ENCODE measurements at regions not wholly inside any gene's neighbourhood (a gene's known extent, or its start where the extent isn't known, plus 50 kb on each side); places are given as distances from the start of the nearest gene placed in this dataset.

- intact Hi-C loops (cut with DNase I), result no loop called here
- Histone ChIP-seq H3K27me3 (no peaks in the 10 kb centered on the region), H3K4me3 (no peak overlapping the region), H3K9me3 (no peaks in the 10 kb centered on the region), H3K4me1 (no peaks in the 10 kb centered on the region), H3K36me3 (no peaks in the 10 kb centered on the region), H3K27ac (no peak overlapping the region)
- no peak for ATAC-seq
- DNase-seq, result no peak
- TF ChIP-seq, protein P1, sequence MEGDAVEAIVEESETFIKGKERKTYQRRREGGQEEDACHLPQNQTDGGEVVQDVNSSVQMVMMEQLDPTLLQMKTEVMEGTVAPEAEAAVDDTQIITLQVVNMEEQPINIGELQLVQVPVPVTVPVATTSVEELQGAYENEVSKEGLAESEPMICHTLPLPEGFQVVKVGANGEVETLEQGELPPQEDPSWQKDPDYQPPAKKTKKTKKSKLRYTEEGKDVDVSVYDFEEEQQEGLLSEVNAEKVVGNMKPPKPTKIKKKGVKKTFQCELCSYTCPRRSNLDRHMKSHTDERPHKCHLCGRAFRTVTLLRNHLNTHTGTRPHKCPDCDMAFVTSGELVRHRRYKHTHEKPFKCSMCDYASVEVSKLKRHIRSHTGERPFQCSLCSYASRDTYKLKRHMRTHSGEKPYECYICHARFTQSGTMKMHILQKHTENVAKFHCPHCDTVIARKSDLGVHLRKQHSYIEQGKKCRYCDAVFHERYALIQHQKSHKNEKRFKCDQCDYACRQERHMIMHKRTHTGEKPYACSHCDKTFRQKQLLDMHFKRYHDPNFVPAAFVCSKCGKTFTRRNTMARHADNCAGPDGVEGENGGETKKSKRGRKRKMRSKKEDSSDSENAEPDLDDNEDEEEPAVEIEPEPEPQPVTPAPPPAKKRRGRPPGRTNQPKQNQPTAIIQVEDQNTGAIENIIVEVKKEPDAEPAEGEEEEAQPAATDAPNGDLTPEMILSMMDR (IDR thresholded peaks at IDR 0.05), result no peak
Observed at GRCh38 chr5:43780586-43780985, 177.6 kb downstream of the NNT start.

DNA sequence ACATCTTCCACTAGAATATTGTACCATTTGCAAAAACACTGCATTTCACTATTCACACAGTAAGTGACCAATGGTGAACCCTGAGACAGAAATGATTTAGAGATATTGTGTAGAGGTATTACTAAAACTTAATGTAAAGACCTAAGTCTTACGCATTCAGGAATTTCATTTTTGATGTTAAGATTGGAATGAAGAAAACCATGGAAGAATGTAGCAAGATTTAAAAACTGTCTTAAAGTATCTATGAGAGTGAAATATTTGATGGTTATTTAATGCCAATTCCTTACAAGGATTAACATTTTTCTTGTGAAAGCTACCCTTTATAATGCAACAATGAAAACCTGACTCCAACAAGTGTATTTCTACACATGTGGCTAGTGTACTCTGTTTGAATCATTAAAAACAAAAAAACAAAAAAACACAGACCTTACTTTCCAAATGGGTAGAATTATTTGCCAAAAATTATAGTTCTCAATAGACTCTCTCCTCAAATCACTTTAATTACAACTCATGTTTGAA lies 172.0 kb downstream of the NNT start:
- Histone ChIP-seq H3K27me3 (no peaks in the 10 kb centered on the region), H3K36me3 (no peaks in the 10 kb centered on the region), H3K4me1 (no peaks in the 10 kb centered on the region), H3K4me3 (no peak overlapping the region), H3K27ac (no peak overlapping the region), H3K9me3 (no peaks in the 10 kb centered on the region)
- no peak for ATAC-seq
- no peak for DNase-seq
- intact Hi-C loops (cut with DNase I), result no loop called here
- TF ChIP-seq, protein P1 (IDR thresholded peaks at IDR 0.05), result no peak

DNA sequence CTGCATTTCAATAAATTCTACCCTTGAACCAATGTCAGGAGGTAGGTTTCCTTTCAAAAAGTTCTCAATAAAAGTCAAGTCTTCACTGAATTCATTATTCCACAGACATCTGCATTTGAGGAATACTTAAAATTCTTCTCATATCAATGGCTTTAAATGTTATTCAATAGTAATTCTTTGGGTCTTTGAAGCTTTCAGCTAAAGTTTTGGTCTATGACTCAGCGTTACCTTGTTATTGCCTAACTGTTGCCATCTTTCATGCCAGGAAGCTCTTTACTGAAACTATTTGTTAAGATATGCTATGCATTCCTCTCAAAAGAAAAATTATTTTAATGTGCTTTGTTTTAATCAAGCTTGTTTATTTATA lies 170.5 kb downstream of the NNT start:
- no peaks in the 10 kb centered on the region for H3K9me3 ChIP-seq
- TF ChIP-seq, protein P1 (IDR thresholded peaks at IDR 0.05), result no peak
- no peak overlapping the region for H3K27ac ChIP-seq
- DNase-seq (no peak), ATAC-seq (no peak)
- H3K4me1 ChIP-seq, result no peaks in the 10 kb centered on the region
- intact Hi-C loops (cut with DNase I), result no loop called here
- H3K27me3 ChIP-seq, result no peaks in the 10 kb centered on the region
- no peaks in the 10 kb centered on the region for H3K36me3 ChIP-seq
- no peak overlapping the region for H3K4me3 ChIP-seq

- DNase-seq, result no peak
- Histone ChIP-seq H3K9me3 (no peaks in the 10 kb centered on the region), H3K36me3 (no peaks in the 10 kb centered on the region), H3K4me1 (no peaks in the 10 kb centered on the region), H3K27ac (no peak overlapping the region), H3K4me3 (no peak overlapping the region), H3K27me3 (no peaks in the 10 kb centered on the region)
- intact Hi-C loops (cut with DNase I), result no loop called here
- ATAC-seq, result no peak
- TF ChIP-seq, protein P1 (IDR thresholded peaks at IDR 0.05), result no peak
Observed at GRCh38 chr5:43772764-43773477, 169.9 kb downstream of the NNT start.

DNA sequence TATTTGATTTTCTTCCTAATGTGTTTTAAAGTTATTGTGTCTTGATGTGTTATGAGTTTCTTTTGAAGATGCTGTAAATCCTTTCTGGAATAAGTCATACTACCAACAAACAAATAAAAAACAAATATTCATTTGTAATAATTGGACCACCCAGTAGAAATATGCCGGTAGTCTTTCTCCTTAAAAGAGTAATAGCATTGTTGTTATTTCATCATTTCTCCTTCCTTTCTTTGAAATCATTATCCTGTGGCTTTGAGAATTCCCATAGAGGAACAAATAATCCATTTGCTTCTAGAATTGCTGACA lies 169.4 kb downstream of the NNT start:
- Histone ChIP-seq H3K36me3 (no peaks in the 10 kb centered on the region), H3K4me3 (no peak overlapping the region), H3K27me3 (no peaks in the 10 kb centered on the region), H3K27ac (no peak overlapping the region), H3K4me1 (no peaks in the 10 kb centered on the region), H3K9me3 (no peaks in the 10 kb centered on the region)
- DNase-seq (no peak), ATAC-seq (no peak)
- intact Hi-C loops (cut with DNase I), result no loop called here
- TF ChIP-seq, protein P1 (IDR thresholded peaks at IDR 0.05), result no peak

DNA sequence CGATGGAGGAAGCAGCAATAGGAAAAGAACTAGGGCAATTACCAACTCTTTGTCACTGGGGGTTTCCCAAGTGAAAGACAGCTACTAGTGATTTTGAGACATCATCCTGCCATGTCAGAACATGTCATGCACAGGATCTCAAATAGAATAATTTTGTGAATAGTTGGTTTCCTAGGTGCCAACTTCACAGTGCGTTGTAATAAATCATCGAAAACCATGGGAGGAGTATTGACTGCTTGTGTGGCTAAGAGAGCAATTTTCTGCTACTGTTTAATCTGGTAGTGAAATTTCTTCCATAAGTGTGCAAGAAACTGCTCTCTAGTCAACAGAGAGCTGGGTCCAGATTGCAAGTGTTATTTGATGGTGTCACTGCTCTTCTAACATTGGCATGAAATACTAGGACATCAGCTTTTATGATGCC lies 168.6 kb downstream of the NNT start:
- H3K36me3 ChIP-seq, result no peaks in the 10 kb centered on the region
- H3K27me3 ChIP-seq, result no peaks in the 10 kb centered on the region
- no peak overlapping the region for H3K27ac ChIP-seq
- H3K4me1 ChIP-seq, result no peaks in the 10 kb centered on the region
- intact Hi-C loops (cut with DNase I), result no loop called here
- no peak overlapping the region for H3K4me3 ChIP-seq
- ATAC-seq, result no peak
- DNase-seq, result no peak
- no peaks in the 10 kb centered on the region for H3K9me3 ChIP-seq
- TF ChIP-seq, protein P1 (IDR thresholded peaks at IDR 0.05), result no peak

Measured in upper lobe of right lung (tissue), 1 donor.